Fibroblast of upper back skin (primary cell): ENCODE measurements at regions not wholly inside any gene's neighbourhood (a gene's known extent, or its start where the extent isn't known, plus 50 kb on each side); places are given as distances from the start of the nearest gene placed in this dataset.
A peak's percentile ranks its signal among the peaks of the same experiment; 100 is the strongest.

ENCODE experiments used
- DNase-seq: peaks from one replicate; pipeline ENCODE4 v3.0.0-alpha.2; 2013

GRCh38 chr3:194218646-194219453 is 82.9 kb downstream of the HES1 start:
- no peak for DNase-seq

- DNase-seq: no peak
Observed at GRCh38 chr3:194219826-194220410, 84.0 kb downstream of the HES1 start.

GRCh38 chr3:194220901-194221326 is 85.0 kb downstream of the HES1 start:
- peak; percentile 53 for DNase-seq

- DNase-seq: no peak
Observed at GRCh38 chr3:194221336-194221735, 85.4 kb downstream of the HES1 start.

- no peak for DNase-seq
Observed at GRCh38 chr3:194223951-194224350, 88.0 kb downstream of the HES1 start.

- DNase-seq: no peak
Observed at GRCh38 chr3:194224471-194225417, 88.8 kb downstream of the HES1 start.

GRCh38 chr3:194225418-194225812 is 89.5 kb downstream of the HES1 start:
- DNase-seq: no peak

GRCh38 chr3:194225988-194226663 is 90.2 kb downstream of the HES1 start:
- peak; percentile 34 for DNase-seq

GRCh38 chr3:194231929-194232832 is 96.2 kb downstream of the HES1 start:
- DNase-seq: no peak

- DNase-seq: no peak
Observed at GRCh38 chr3:194233150-194233549, 97.2 kb downstream of the HES1 start.

GRCh38 chr3:194235160-194235559 is 99.2 kb downstream of the HES1 start:
- DNase-seq: no peak

- peak; percentile 27 for DNase-seq
Observed at GRCh38 chr3:194237110-194237509, 101.2 kb downstream of the HES1 start.

- DNase-seq: no peak
Observed at GRCh38 chr3:194240766-194241165, 104.8 kb downstream of the HES1 start.

GRCh38 chr3:194243172-194243837 is 107.4 kb downstream of the HES1 start:
- no peak for DNase-seq

GRCh38 chr3:194244167-194244566 is 107.0 kb downstream of the CPN2 start:
- DNase-seq: no peak

GRCh38 chr3:194245474-194245873 is 105.7 kb downstream of the CPN2 start:
- DNase-seq: no peak

GRCh38 chr3:194245975-194246561 is 105.1 kb downstream of the CPN2 start:
- DNase-seq: no peak

- no peak for DNase-seq
Observed at GRCh38 chr3:194246709-194247349, 104.3 kb downstream of the CPN2 start.

GRCh38 chr3:194247350-194247740 is 103.8 kb downstream of the CPN2 start:
- no peak for DNase-seq
